ENCODE measurements at regions not wholly inside any gene's neighbourhood (a gene's known extent, or its start where the extent isn't known, plus 50 kb on each side); places are given as distances from the start of the nearest gene placed in this dataset.
"Not testable (repeated sequence)": the region's sequence is repeated elsewhere in the genome, so short reads cannot be mapped to it uniquely, and the experiment has no call there.

DNA sequence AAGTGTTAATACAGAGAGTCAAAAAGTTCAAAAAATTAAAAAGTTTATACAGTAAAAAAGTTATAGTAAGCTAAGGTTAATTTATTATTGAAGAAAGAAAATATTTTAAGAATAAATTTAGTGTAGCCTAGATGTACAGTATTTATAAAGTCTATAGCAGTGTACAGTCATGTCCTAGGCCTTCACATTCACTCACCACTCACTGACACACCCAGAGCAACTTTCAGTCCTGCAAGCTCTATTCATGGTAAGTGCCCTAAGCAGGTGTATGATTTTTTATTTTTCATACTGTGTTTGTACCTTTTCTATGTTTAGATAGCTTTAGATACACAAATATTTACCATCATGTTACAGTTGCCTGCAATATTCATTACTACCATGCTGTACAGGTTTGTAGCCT lies 108.9 kb downstream of the FHIP1A start:
- intact Hi-C loops (cut with DNase I) = no loop called here
- ATAC-seq = no peak
- no peak for DNase-seq (ENCODE audit: missing footprints)

- intact Hi-C loops (cut with DNase I) = no loop called here
Observed at GRCh38 chr4:151518359-151518758, 109.4 kb downstream of the FHIP1A start.

DNA sequence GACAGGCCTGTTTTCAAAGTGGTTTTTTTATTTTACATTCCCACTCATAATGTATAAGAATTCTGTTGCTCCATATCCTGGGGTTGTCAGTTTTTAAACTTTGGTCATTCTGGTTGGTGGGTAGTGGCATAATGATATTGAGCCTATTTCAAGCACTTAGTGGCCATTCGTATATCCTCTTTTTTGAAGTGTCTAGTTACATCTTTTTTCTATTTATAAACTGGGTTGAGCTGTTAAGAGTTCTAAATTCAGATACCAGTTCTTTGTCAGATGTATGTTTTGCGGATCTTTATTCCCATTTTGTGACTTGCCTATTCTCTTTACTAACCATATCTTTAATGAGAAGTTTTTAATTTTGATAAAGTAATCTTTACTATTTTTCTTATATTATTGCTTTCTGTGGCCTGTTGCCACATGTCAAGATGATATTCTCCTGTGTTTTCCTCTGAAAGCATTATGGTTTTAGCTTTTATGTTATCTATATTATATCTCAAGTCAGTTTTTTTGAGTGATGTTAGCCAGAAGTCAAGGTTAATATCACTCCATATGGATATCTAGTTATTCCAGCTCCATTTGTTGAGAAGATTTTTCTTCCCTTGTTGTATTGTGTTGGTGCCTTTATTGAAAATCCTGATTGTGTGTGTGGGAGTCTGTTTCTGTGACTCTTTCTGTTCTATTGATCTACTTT lies 110.9 kb downstream of the FHIP1A start:
- DNase-seq (ENCODE audit: missing footprints) (no peak), ATAC-seq (no peak)
- intact Hi-C loops (cut with DNase I) = no loop called here

More at GRCh38 chr4:151518359-151518758, 109.4 kb downstream of the FHIP1A start:
- DNase-seq (ENCODE audit: missing footprints) (no peak), ATAC-seq (no peak)

DNA sequence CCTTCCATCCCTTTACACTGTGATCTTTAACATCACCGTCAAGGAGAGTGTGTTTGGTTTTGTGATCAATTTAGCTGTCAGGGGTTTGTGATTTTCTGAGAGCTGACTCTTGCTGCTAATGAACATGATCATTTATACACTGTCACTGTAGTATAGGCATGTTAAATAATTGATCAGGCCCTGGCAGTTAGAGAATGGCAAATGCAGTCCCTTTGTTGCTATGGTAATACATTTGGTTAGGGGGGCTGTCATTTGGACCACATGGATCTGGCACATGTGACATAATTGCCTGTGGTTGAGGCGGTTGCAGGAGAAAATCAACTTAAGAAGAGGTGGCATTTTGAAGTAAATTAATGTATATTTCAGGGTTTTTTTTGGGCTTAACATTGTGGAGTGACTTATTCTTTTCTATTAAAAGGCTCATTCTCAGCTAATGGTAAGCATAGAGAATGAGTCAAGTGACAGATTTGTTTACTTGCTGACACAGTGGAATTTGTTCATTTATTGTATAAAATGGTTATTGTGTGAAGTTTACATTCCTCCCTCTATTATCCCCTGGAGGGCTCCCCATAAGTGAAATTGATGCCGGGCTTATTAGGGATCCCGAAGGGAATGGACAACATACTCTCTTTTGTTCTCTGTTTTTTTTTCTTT lies 114.0 kb downstream of the FHIP1A start:
- DNase-seq (ENCODE audit: missing footprints) (no peak), ATAC-seq (no peak)
- intact Hi-C loops (cut with DNase I) = no loop called here

- intact Hi-C loops (cut with DNase I) = no loop called here
Observed at GRCh38 chr4:151524610-151525009, 115.6 kb downstream of the FHIP1A start.

GRCh38 chr4:151526489-151526888 lies 117.5 kb downstream of the FHIP1A start:
- DNase-seq (ENCODE audit: missing footprints) = not testable (repeated sequence)

More at GRCh38 chr4:151524610-151525009, 115.6 kb downstream of the FHIP1A start:
- ATAC-seq (no peak), DNase-seq (ENCODE audit: missing footprints) (no peak)

DNA sequence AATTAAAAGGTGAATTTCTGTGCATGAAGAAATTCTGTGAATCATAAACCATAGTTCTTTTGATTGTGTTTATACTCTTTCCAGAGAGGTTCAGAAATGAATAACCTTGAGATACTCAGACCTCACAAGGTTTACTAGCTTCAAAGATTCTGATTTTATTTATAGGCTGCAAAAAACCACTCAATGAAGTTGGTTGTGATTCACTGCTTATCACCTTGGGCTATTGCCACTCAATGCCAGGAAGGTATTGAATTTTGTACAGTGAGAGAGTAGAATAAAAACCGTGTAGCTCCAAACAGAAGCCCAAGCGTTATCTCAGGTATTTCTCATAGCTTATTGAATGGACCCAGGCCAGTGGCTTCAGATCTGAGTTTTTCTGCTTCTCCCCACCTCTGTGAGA lies 118.7 kb downstream of the FHIP1A start:
- DNase-seq (ENCODE audit: missing footprints) = no peak
- intact Hi-C loops (cut with DNase I) = no loop called here
- ATAC-seq = no peak

More at GRCh38 chr4:151526489-151526888, 117.5 kb downstream of the FHIP1A start:
- intact Hi-C loops (cut with DNase I); ATAC-seq: not testable (repeated sequence)

GRCh38 chr4:151529187-151529586 lies 120.2 kb downstream of the FHIP1A start:
- DNase-seq (ENCODE audit: missing footprints) = no peak
- intact Hi-C loops (cut with DNase I) = no loop called here
- no peak for ATAC-seq

DNA sequence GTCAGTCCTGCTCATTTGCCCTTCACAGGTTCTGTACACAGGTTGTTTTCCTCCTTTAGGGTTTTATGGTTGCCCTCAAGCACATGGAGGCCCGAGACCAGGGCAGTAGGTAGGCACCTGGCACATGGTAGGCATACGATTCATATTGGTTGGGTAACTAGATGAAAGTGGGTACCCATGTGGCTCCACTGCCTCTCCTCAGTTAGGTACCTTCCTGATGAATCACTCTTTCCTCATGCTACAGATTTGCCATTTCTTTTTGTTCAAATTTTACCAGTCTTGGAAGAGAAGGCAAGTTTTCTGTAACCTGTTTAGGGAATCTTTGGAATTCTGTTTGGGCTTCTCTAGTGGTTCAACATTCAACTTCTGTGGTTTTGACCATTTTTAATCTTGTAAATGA lies 121.3 kb downstream of the FHIP1A start:
- intact Hi-C loops (cut with DNase I) = loop anchor here (5.0 kb wide), 1 partner anchor 123 kb away; the partner anchor contains the start of gene FHIP1A
- DNase-seq (ENCODE audit: missing footprints) (no peak), ATAC-seq (no peak)

DNA sequence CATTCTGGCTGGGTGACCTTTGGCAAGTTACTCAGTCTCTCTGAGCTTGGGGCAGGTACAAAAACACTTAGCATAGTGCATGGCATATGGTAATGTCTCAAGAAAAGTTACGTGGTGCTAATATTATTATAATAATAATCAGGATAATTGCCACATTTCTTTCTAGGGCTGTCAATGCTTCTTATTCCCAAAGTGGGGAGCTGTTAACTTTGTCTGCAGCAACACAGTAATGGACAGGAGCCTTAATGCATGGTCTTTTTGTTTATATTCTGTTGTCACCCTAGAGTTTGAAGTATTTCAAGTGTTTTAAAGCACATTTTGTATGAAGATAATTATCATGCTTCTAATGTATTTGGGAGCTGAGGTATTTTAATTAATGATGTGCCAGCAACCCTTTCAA lies 121.8 kb downstream of the FHIP1A start:
- ATAC-seq (no peak), DNase-seq (ENCODE audit: missing footprints) (no peak)
- intact Hi-C loops (cut with DNase I) = loop anchor here (5.0 kb wide), 1 partner anchor 123 kb away; the partner anchor contains the start of gene FHIP1A

DNA sequence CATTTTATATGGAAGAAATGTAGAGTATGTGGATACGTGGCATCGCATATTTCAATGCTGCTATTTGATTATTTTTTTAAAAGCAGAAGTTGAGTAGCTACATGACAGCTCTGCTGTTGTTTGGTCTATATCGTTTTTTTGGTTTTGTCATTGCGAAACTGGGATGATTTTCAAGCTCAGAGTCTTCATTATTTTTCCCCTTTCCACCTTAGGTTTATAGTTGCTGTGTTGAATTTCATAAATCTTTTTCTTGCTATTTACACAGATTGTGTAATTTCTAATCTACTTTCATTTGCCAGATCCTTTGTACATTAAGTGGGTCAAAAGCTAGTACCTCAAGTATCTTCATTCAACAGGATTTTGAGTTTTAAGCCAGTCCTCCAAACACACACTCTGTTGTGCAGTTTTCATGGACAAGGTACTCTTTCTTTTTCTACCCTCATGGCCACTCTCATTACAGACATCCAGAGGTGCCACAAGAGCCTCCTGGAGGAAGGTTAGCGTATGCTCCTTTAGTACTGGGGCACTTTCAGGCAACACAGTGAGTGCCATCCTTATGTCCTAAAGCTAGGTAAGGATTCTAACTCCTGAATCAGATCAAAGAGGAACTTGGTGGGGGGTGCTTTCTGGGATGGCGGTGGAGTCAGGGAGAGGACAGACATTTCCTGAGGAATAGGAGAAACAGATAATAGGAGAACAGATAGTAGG lies 123.2 kb downstream of the FHIP1A start:
- no peak for ATAC-seq
- DNase-seq (ENCODE audit: missing footprints) = no peak
- intact Hi-C loops (cut with DNase I) = loop anchor here (5.0 kb wide), 1 partner anchor 125 kb away; the partner anchor contains the start of gene FHIP1A

DNA sequence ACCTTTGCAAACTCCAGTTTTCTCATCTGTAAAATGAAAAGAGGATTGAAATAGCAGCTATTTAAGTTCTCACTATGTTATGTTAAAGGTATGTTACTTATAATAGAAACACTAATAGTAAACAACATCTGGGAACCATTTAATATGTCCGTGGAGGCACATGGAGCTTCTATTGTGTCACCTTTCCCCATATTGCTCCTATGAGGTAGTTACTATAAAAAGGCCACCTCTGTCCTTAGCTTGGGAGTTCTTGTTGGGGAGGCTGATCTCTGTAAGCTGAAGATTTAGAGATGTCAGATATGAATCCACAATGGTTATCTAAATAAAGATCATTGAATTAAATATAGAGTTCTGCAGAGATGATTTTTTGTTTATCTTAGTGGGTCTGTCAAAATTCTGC lies 125.2 kb downstream of the FHIP1A start:
- no peak for DNase-seq (ENCODE audit: missing footprints)
- intact Hi-C loops (cut with DNase I) = loop anchor here (5.0 kb wide), 1 partner anchor 127 kb away; the partner anchor contains the start of gene FHIP1A
- no peak for ATAC-seq

DNA sequence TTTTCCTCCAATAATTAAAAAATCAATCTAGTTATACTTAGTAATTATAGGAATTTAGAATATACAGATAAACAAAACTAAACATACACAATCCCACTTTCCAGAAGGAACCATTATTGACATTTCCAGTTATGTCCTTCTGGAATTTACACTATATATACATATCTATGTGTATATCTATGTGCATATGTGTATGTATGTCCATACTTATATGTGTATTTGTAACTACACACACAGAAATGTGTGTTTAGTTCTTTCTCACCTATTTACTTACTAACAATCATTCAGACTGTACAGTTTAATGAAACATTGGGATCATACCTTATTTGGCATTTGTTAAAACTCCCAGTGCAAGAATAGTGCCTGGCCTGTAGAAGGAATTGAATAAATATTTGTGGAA lies 126.4 kb downstream of the FHIP1A start:
- intact Hi-C loops (cut with DNase I) = no loop called here
- DNase-seq (ENCODE audit: missing footprints) (no peak), ATAC-seq (no peak)

DNA sequence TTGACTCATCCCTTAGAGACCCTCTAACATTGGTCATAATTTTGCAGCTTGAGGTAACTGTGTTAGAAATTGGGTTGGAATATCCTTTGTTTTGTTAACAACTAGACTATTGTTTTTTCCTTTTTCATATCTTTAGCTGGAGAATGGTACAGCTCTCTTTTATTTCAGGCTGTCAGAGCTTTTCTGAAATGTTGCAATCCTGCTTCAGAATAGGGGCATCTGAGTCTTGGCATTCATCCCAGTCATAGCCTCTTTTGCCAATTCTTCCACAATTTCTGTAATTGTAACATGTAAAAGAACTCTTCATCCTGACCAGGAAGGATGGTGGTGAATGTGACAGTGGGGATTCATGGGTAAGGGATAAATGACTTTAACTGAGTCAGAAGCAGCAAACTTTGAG lies 128.7 kb downstream of the FHIP1A start:
- no peak for ATAC-seq
- intact Hi-C loops (cut with DNase I) = no loop called here
- no peak for DNase-seq (ENCODE audit: missing footprints)

- intact Hi-C loops (cut with DNase I) = no loop called here
- no peak for ATAC-seq
- no peak for DNase-seq (ENCODE audit: missing footprints)
Observed at GRCh38 chr4:151538963-151539362, 130.0 kb downstream of the FHIP1A start.

GRCh38 chr4:151540728-151541388 lies 131.9 kb downstream of the FHIP1A start:
- ATAC-seq = no peak
- intact Hi-C loops (cut with DNase I) = no loop called here

DNA sequence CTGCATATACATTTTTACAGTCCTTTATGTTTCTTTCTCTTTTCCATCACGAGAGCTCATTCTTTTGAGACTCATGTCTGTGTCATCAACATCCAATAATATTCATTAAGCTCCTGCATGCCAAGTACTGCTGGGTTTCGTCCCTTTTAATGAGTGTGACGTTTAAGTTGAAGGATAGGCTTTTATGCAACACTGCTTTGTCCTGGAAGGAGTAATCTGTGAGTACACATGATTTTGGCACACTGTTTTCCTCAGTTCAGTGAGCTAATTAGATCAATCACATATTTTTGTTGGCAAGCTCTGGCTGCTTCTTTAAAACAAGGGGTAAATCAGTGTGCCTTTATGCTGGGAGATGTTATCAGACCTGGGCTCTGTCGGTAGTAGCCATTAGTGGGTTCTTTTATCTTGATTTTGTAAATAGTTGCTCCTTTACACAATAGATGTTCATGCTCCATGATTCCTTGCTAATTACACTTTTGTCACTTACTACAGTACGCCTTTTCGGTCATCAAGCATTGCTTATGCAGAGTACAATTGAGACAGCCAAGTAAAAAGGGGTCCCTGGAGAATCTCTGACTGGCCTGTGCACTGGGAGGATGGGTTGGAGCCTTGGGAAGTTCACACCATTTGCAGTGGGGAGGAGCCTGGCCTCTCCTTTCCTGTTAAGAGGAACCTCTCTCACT lies 132.6 kb downstream of the FHIP1A start:
- DNase-seq (ENCODE audit: missing footprints) = no peak
- no peak for ATAC-seq
- intact Hi-C loops (cut with DNase I) = no loop called here

More at GRCh38 chr4:151540728-151541388, 131.9 kb downstream of the FHIP1A start:
- DNase-seq (ENCODE audit: missing footprints) = no peak

DNA sequence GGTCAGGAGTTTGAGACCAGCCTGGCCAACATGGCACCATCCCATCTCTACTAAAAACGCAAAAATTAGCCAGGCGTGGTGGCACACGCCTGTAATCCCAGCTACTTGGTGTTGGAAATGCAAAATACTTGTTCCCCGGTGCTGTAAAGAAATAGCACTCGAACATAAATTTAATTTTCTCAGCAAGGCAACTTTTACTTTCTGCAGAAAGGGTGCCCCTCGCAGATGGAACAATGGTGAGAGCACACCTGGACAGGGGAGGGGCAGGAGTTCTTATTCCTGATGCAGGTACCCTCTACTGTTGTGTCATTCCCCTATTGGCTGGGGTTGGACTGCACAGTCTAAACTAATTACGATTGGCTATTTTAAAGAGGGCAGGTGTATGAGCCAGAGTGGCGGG lies 139.7 kb downstream of the FHIP1A start:
- DNase-seq (ENCODE audit: missing footprints) (no peak), ATAC-seq (no peak)
- intact Hi-C loops (cut with DNase I) = no loop called here

All from Right ventricle myocardium inferior (tissue), 1 donor.